K562 (cell line): ENCODE measurements at regions not wholly inside any gene's neighbourhood (a gene's known extent, or its start where the extent isn't known, plus 50 kb on each side); places are given as distances from the start of the nearest gene placed in this dataset.

ENCODE experiments used
- ATAC-seq: fragments of 200-7000 bp; cut with Tn5 transposase; 3 replicates; pipeline ENCODE4 v1.9.1; 2020; ENCODE audit warnings: moderate library complexity
- BruUV-seq: library from RNA; stranded (reverse); fragments of 400-500 nt; replicated peaks from 2 replicates; lab custom pipeline; 2021; lab: Mats Ljungman, UMichigan
- CTCF ChIA-PET: fragments of 300-600 bp; formaldehyde crosslinking; extraction: SDS; loops from one replicate; lab custom pipeline; 2021; ENCODE audit warnings: low intra/inter-chr PET ratio; lab: Yijun Ruan, JAX
- POLR2A ChIA-PET: fragments of 300-600, 350-650 bp; sonication (Branson Sonifier 250); formaldehyde crosslinking; extraction: SDS; loops from one replicate; lab custom pipeline; 2021; ENCODE audit warnings: antibody characterized with exemption, inconsistent platforms; lab: Yijun Ruan, JAX
- DNase-seq, 4 experiments: peaks; one replicate each; pipeline versions ENCODE4 v3.0.0 to v3.0.0-alpha.2; 2011 to 2018; ENCODE audit warnings: low spot score in 3 of 4, mixed read lengths in 3 of 4; ENCODE audit errors: extremely low read depth in 1 of 4
- FAIRE-seq: peaks from 2 replicates; lab custom pipeline; 2011; peaks lifted over from hg19 to GRCh38; lab: Jason Lieb, UNC
- H2AFZ ChIP-seq: 2 replicates; pipeline ENCODE4 v1.6.0; 2011; ENCODE audit warnings: low read depth, low read length, control low read depth, inconsistent platforms
- H3K27ac ChIP-seq: fragments of 200-600 bp; 3 replicates; pipeline ENCODE4 v1.8.0; 2011; ENCODE audit warnings: low read depth, mild to moderate bottlenecking, control low read depth, inconsistent platforms, low read length, moderate library complexity, mixed read lengths; ENCODE audit errors: extremely low read depth
- H3K27me3 ChIP-seq, 2 experiments: fragments of 300-600 bp in 1 of 2; 2 replicates in 1 of 2; 3 replicates in 1 of 2; pipeline versions ENCODE4 v1.6.0 to v1.8.0; 2011; ENCODE audit warnings: inconsistent platforms in 2 of 2, low read length in 2 of 2, mild to moderate bottlenecking in 1 of 2, mixed read lengths in 1 of 2, moderate library complexity in 1 of 2; ENCODE audit not compliant: control insufficient read depth in 2 of 2, insufficient read depth in 2 of 2
- H3K36me3 ChIP-seq: fragments of 300-600 bp; 3 replicates; pipeline ENCODE4 v1.8.0; 2011; ENCODE audit warnings: mild to moderate bottlenecking, low read length, inconsistent platforms; ENCODE audit not compliant: control insufficient read depth, insufficient read depth
- H3K4me1 ChIP-seq, 2 experiments: fragments of 200-600 bp in 1 of 2; replicated peaks in 1 of 2; 2 replicates in 1 of 2; 3 replicates in 1 of 2; pipeline versions ENCODE4 v1.5.1 to v1.8.0; 2011; ENCODE audit warnings: inconsistent platforms in 2 of 2, low read length in 2 of 2, mild to moderate bottlenecking in 1 of 2, mixed read lengths in 1 of 2, moderate library complexity in 1 of 2; ENCODE audit not compliant: control insufficient read depth in 2 of 2, insufficient read depth in 2 of 2
- H3K4me2 ChIP-seq: 2 replicates; pipeline ENCODE4 v1.6.1; 2011; ENCODE audit warnings: low read length, control low read depth, inconsistent platforms, mixed read lengths; ENCODE audit not compliant: insufficient read depth
- H3K4me3 ChIP-seq: fragments of 200-600 bp; sonication (generic), shearing (Covaris generic); 2 replicates; pipeline ENCODE4 v1.5.1; 2016; ENCODE audit warnings: control low read depth, inconsistent platforms
- H3K79me2 ChIP-seq: fragments of 200-600 bp; 3 replicates; pipeline ENCODE4 v1.8.0; 2011; ENCODE audit warnings: low read length, inconsistent platforms; ENCODE audit not compliant: control insufficient read depth, insufficient read depth
- H3K9ac ChIP-seq, 2 experiments: 2 replicates each; pipeline versions ENCODE4 v1.6.0 to v1.6.1; 2011; ENCODE audit warnings: low read depth in 2 of 2, low read length in 2 of 2, control low read depth in 1 of 2, inconsistent platforms in 1 of 2, mild to moderate bottlenecking in 1 of 2, mixed read lengths in 1 of 2; ENCODE audit not compliant: insufficient read depth in 1 of 2
- H3K9me1 ChIP-seq: one replicate; pipeline ENCODE4 v1.6.0; 2011; ENCODE audit warnings: inconsistent platforms, mild to moderate bottlenecking, low read length, moderate library complexity; ENCODE audit not compliant: control insufficient read depth, insufficient read depth
- H3K9me3 ChIP-seq: replicated peaks from 2 replicates; pipeline ENCODE4 v1.5.1; 2011; ENCODE audit warnings: low read depth, low read length, inconsistent platforms; ENCODE audit not compliant: control insufficient read depth, insufficient read depth
- H4K20me1 ChIP-seq: replicated peaks from 2 replicates; pipeline ENCODE4 v1.6.1; 2011; ENCODE audit warnings: low read length, inconsistent platforms, mixed read lengths; ENCODE audit not compliant: control insufficient read depth, insufficient read depth
- CAMTA2 ChIP-seq: fragments of 250-450 bp; sonication (Bioruptor Pico); conservative IDR thresholded peaks from 2 replicates; pipeline ENCODE4 v1.5.1; 2022
- HNRNPUL1 ChIP-seq: fragments of 200-400 bp; formaldehyde crosslinking; IDR thresholded peaks from 2 replicates; pipeline ENCODE4 v1.6.1; 2017; ENCODE audit warnings: low read length
- in situ Hi-C: fragments of 300-500 bp; cut with MboI; formaldehyde crosslinking; loops from 4 replicates; pipeline ENCODE4 v1.15.0; 2018; ENCODE audit warnings: inconsistent platforms, mixed read lengths
- intact Hi-C: fragments of 100-400 bp; cut with micrococcal nuclease; formaldehyde crosslinking; loops from 2 replicates; pipeline ENCODE4 v1.14.2; 2022
- TF ChIP-seq, protein P1 (sequence below): fragments of 450-650 bp; IDR thresholded peaks from 2 replicates; pipeline ENCODE4 v1.6.1; 2017; ENCODE audit warnings: mild to moderate bottlenecking, moderate library complexity
- TF ChIP-seq, protein P2 (sequence below), 2 experiments: fragments of 200-800 bp in 1 of 2; sonication (Bioruptor generic) in 1 of 2; sonication (generic) in 1 of 2; formaldehyde crosslinking in 1 of 2; IDR thresholded peaks in 1 of 2; conservative IDR thresholded peaks in 1 of 2; 2 replicates each; pipeline versions ENCODE4 v1.5.0 to v1.6.1; 2016 to 2020; ENCODE audit warnings: missing compliant biosample characterization in 1 of 2, missing genetic modification characterization in 1 of 2, missing genetic modification reagents in 1 of 2

DNA sequence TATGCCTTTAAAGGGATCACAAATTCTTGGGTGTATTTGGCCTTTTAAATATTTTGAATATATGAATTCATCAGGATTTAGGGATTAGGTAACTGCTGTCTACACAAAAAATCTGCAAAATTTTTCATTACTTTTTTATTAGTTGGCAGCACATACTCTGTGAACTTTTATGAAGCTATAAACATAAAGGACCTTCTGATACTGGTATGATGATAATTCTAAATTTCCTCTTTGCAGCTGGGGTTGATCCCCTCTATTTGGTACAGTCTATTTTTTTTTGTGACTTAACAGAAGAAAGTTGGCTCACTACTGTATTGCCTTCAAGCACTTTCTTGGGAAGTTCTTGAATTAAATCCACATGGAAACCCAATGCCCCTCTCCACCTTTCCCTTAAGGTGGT is 416.1 kb downstream of the LMO4 start:
- intact Hi-C loops, result no loop called here
- no peak overlapping the region for H3K27ac ChIP-seq
- H3K4me1 ChIP-seq, result no peaks in the 10 kb centered on the region
- H3K4me3 ChIP-seq, result no peak overlapping the region
- H3K79me2 ChIP-seq, result no peaks in the 10 kb centered on the region
- no TSS peak for BruUV-seq
- no peaks in the 10 kb centered on the region for H3K36me3 ChIP-seq
- no peak overlapping the region for H2AFZ ChIP-seq
- TF ChIP-seq HNRNPUL1 (no peak), CAMTA2 (CRISPR knock-in tag) (no peak)
- TF ChIP-seq, protein P1, sequence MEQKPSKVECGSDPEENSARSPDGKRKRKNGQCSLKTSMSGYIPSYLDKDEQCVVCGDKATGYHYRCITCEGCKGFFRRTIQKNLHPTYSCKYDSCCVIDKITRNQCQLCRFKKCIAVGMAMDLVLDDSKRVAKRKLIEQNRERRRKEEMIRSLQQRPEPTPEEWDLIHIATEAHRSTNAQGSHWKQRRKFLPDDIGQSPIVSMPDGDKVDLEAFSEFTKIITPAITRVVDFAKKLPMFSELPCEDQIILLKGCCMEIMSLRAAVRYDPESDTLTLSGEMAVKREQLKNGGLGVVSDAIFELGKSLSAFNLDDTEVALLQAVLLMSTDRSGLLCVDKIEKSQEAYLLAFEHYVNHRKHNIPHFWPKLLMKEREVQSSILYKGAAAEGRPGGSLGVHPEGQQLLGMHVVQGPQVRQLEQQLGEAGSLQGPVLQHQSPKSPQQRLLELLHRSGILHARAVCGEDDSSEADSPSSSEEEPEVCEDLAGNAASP, result no peak
- TF ChIP-seq, protein P2, sequence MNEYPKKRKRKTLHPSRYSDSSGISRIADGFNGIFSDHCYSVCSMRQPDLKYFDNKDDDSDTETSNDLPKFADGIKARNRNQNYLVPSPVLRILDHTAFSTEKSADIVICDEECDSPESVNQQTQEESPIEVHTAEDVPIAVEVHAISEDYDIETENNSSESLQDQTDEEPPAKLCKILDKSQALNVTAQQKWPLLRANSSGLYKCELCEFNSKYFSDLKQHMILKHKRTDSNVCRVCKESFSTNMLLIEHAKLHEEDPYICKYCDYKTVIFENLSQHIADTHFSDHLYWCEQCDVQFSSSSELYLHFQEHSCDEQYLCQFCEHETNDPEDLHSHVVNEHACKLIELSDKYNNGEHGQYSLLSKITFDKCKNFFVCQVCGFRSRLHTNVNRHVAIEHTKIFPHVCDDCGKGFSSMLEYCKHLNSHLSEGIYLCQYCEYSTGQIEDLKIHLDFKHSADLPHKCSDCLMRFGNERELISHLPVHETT (CRISPR knock-in tag; conservative IDR thresholded peaks at IDR 0.05 in 1 of 2, IDR thresholded peaks at IDR 0.05 in 1 of 2), result no peak
- FAIRE-seq (no peak), DNase-seq (no peak), ATAC-seq (no peak)
- in situ Hi-C loops, result no loop called here
- ChIA-PET POLR2A (interaction anchor here (0.8 kb wide), 1 partner anchor 24 kb away, joined by 3 read pairs; no protein-coding TSS in a partner anchor), CTCF (no interaction called here)
- no peaks in the 10 kb centered on the region for H3K9me3 ChIP-seq
- no peak overlapping the region for H3K9ac ChIP-seq
- H3K27me3 ChIP-seq, result no peaks in the 10 kb centered on the region
- no peaks in the 10 kb centered on the region for H3K9me1 ChIP-seq
- H4K20me1 ChIP-seq, result no peaks in the 10 kb centered on the region
- no peak overlapping the region for H3K4me2 ChIP-seq
